OCI-LY1 (cell line): ENCODE measurements at regions not wholly inside any gene's neighbourhood (a gene's known extent, or its start where the extent isn't known, plus 50 kb on each side); places are given as distances from the start of the nearest gene placed in this dataset.

Source experiments
- CTCF ChIP-seq: fragments of 200-600 bp; sonication (generic), shearing (Covaris generic); IDR thresholded peaks from 2 replicates; pipeline ENCODE4 v1.5.1; 2017; ENCODE audit warnings: mild to moderate bottlenecking, antibody characterized with exemption, low read length, moderate library complexity, mixed read lengths
- EZH2 ChIP-seq: fragments of 200-600 bp; sonication (generic), shearing (Covaris generic); IDR thresholded peaks from 2 replicates; pipeline ENCODE4 v1.8.0; 2017; ENCODE audit warnings: borderline replicate concordance, mixed run types, mild to moderate bottlenecking, antibody characterized with exemption, low read length, moderate library complexity, mixed read lengths

GRCh38 chr2:238786379-238786778, 61.5 kb upstream of the TWIST2 start:
- TF ChIP-seq CTCF = no peak
- no peak for TF ChIP-seq EZH2
